IPS-18c (cell line): ENCODE measurements at regions not wholly inside any gene's neighbourhood (a gene's known extent, or its start where the extent isn't known, plus 50 kb on each side); places are given as distances from the start of the nearest gene placed in this dataset.
A peak's percentile ranks its signal among the peaks of the same experiment; 100 is the strongest.

ENCODE experiments used
- H3K4me3 ChIP-seq: 2 replicates; pipeline ENCODE4 v1.7.0; 2013; ENCODE audit warnings: low read depth, mild to moderate bottlenecking, low read length, moderate library complexity; ENCODE audit not compliant: insufficient read depth
- H3K9me3 ChIP-seq: one replicate; pipeline ENCODE4 v1.6.1; 2013; ENCODE audit warnings: mild to moderate bottlenecking, low read length, moderate library complexity; ENCODE audit not compliant: control insufficient read depth, insufficient read depth

- Histone ChIP-seq H3K4me3 (no peak overlapping the region), H3K9me3 (no peaks in the 10 kb centered on the region)
These were observed 600.7 kb upstream of the SGCD start for GRCh38 chr5:155726267-155726666.

GRCh38 chr5:155727512-155728145 lies 599.3 kb upstream of the SGCD start:
- H3K4me3 ChIP-seq, result peak overlapping the region; percentile 64
- H3K9me3 ChIP-seq, result no peaks in the 10 kb centered on the region

- H3K4me3 ChIP-seq, result peak overlapping the region; percentile 64
- H3K9me3 ChIP-seq, result no peaks in the 10 kb centered on the region
These were observed 598.7 kb upstream of the SGCD start for GRCh38 chr5:155728146-155728856.

DNA sequence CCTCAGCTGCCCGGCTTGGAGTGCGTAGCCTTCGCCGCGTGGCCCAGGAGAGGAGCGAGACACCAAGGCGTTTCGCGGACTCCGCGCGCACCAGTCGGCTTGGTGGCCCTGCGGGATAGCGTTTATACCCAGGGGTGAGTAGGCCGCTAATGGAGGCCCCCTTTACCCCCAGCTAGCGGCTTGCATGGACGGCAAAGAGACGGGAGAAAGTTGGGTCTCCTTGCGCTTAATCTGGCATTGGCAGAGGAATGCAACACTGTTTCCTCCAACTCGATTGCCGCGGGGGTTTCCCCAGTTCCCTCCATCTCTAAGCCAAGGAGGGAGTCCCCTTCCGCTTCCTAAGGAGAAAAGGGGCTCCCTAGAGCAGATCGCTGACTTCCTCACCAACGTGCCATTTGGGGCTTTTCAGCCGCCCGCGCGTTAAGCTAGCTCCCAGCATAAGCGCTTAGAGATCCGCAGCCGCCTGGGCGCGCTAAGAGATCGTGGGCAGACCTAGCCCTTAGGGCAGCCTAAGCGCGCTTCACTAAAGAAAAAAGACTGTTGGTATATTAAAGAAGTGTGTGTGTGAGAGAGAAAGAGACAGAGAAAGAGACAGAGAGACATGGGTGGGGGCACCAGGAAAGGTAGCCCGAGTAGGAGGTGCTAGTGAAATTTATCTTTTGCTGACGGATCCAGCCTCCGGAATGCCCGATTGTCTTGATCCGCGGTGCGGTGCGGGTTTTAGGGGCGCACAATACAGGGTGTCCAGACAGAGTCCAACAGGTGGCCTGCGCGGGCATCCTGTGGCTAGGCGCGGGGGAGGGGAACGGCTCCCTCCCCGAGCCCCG lies 597.9 kb upstream of the SGCD start:
- H3K9me3 ChIP-seq, result no peaks in the 10 kb centered on the region
- H3K4me3 ChIP-seq, result peak overlapping the region; percentile 64

- Histone ChIP-seq H3K4me3 (peak overlapping the region; percentile 64), H3K9me3 (no peaks in the 10 kb centered on the region)
These were observed 597.3 kb upstream of the SGCD start for GRCh38 chr5:155729684-155730059.

DNA sequence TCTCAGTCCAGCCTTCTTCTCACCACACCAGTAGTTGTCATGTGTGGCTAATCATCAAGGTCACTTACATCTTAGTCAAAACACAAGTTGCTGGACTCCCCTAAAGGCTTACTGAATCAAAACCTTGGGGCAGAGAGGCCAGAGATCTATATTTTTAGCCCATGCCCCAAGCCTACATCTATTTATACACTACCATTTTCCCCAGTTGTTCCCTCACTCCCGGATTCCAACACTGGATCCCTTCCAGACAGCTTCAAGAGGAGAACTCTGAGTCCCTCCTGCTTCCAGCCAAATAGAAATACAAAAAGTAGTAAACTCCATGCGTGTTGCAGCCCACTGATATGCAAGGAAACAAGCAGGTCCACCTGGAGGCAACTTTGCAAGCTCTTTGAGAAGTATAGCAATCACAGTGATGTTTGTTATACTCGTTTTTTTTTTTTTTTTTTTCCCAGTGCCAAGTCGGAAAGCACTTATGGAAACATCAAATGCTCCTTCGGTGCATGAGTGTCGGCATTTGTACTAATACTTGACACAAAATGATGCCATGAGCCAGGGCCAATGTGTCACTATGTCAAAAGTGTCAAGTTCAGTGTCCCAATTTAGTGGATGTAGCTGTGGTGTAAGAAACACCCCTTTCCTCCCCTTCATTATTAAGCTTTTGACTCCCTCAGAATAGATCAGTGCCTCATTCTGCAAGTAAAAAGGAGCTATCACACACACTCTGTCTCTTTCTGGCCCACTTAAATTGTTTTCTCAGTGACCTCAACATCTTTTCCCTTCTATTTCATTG lies 594.2 kb upstream of the SGCD start:
- no peak overlapping the region for H3K4me3 ChIP-seq

GRCh38 chr5:155733935-155734334 lies 593.0 kb upstream of the SGCD start:
- H3K9me3 ChIP-seq, result no peaks in the 10 kb centered on the region
- no peak overlapping the region for H3K4me3 ChIP-seq

More for the DNA sequence above, 594.2 kb upstream of the SGCD start:
- H3K9me3 ChIP-seq, result no peaks in the 10 kb centered on the region

GRCh38 chr5:155735388-155735787 lies 591.6 kb upstream of the SGCD start:
- H3K9me3 ChIP-seq, result no peaks in the 10 kb centered on the region

DNA sequence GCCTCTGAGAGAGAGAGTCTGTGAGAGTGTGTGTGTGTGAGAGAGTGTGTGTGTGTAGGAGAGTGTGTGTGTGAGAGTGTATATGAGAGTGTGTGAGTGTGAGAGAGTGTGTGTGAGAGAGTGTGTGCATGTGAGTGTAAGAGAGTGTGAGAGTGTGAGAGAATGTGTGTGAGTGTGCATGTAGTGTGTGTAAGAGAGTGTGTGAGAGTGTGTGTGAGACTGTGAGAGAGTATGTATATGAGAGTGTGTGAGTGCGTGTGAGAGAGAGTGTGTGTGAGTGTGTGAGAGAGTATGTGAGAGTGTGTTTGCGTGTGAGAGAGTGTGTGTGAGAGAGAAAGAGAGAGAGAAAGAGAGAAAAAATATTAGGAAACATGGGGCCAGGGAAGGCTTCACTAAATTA lies 588.3 kb upstream of the SGCD start:
- Histone ChIP-seq H3K9me3 (no peaks in the 10 kb centered on the region), H3K4me3 (no peak overlapping the region)

More at GRCh38 chr5:155735388-155735787, 591.6 kb upstream of the SGCD start:
- no peak overlapping the region for H3K4me3 ChIP-seq

GRCh38 chr5:155746367-155747038 lies 580.5 kb upstream of the SGCD start:
- Histone ChIP-seq H3K9me3 (no peaks in the 10 kb centered on the region), H3K4me3 (no peak overlapping the region)

- Histone ChIP-seq H3K4me3 (no peak overlapping the region), H3K9me3 (no peaks in the 10 kb centered on the region)
These were observed 576.9 kb upstream of the SGCD start for GRCh38 chr5:155750101-155750500.

- H3K4me3 ChIP-seq, result no peak overlapping the region
- no peaks in the 10 kb centered on the region for H3K9me3 ChIP-seq
These were observed 576.4 kb upstream of the SGCD start for GRCh38 chr5:155750571-155750970.

DNA sequence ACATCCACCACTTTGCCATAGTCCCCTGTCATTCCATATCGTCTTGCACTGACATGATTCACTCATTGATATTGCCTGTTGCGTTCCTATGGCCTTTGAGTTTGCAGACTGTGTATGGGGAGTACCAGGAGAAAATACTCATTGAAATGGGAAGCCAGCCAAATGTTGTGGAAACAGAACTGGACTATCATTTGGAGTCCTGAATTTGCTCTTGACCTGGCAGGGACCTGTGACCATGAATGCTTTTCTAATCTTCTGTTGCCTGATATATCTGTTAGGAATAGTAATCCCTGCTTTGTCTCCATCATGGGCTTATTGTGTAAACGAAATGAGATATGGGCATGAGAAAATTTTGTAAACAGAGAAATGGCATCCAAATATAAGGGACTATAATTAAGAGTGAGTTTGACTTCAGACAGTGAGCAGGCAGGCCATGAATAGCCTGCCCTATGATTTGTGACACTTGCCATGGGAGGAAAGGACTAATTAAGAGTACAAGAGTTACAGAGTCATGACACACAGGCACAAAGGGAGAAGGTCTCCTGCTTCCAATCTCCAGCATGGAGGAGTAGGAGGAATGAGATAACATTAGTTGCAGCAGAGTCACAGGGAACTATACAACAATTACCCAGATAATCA lies 572.9 kb upstream of the SGCD start:
- H3K9me3 ChIP-seq, result no peaks in the 10 kb centered on the region

DNA sequence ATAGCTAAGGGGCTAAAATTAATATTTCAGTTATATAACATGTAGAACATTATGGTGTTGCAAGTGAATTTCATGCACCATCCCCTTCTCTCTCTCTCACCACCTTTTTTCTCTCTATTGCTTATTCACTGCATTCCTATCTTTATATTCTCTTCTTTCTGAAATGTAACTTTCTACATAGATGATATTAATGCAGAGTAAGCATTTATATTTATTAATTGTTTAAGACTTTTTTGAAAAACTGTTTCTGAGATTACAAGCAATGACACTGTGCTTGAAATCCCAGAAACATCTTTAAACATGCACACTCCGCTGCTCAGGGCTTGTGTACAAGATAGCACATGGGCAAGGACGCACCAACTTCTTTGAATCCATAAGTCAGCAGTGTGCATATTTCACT lies 567.7 kb upstream of the SGCD start:
- Histone ChIP-seq H3K4me3 (no peak overlapping the region), H3K9me3 (no peaks in the 10 kb centered on the region)

More for the DNA sequence above, 572.9 kb upstream of the SGCD start:
- H3K4me3 ChIP-seq, result no peak overlapping the region

DNA sequence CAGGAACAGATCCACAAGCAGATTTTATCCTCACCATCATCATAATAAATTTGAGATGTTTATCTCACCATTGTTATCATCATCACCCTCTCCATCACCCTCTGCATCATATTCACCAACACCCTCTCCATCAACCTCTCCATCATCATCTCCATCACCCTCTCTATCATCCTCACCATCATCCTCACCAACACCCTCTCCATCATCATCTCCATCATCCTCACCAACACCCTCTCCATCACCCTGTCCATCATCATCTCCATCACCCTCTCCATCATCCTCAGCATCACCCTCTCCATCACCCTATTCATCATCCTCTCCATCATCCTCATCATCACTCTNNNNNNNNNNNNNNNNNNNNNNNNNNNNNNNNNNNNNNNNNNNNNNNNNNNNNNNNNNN lies 567.0 kb upstream of the SGCD start:
- Histone ChIP-seq H3K9me3 (no peaks in the 10 kb centered on the region), H3K4me3 (no peak overlapping the region)

GRCh38 chr5:155761502-155761901 lies 565.5 kb upstream of the SGCD start:
- no peak overlapping the region for H3K4me3 ChIP-seq
- no peaks in the 10 kb centered on the region for H3K9me3 ChIP-seq
